ENCODE measurements at regions not wholly inside any gene's neighbourhood (a gene's known extent, or its start where the extent isn't known, plus 50 kb on each side); places are given as distances from the start of the nearest gene placed in this dataset.

DNA sequence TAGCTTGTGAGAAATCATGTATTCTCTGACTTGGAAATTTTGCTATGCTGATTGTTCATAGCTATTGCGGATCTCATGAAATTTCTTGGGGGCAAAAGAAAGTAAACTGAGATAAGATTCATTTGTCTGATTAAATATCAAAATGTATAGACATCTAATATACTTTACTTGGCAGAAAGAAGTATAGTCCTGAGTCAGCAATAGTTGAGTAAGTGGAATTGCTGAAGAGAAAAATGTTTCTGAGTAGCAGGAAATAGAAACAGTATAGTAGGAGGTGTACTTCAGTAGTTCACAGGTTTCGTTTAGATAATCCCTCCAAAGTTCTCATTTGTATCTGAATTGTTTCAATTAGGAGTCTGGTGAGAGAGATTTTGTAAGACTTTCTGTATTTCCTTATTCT, 705.9 kb downstream of the MCTP2 start:
- no CpG with 5 or more reads among the region's 2 CpGs for WGBS (ENCODE audit: extremely low coverage, insufficient coverage, insufficient read length)
- Histone ChIP-seq H2BK5ac (ENCODE audit: low read depth, low read length, poor library complexity) (no peak overlapping the region), H2AK5ac (ENCODE audit: low read length) (no peak overlapping the region), H3K36me3 (ENCODE audit: control insufficient read depth in 1 of 2, insufficient read depth in 2 of 2, low read length in 2 of 2) (peaks cover 0 to 2% of the 10 kb centered on the region in 2 experiments), H3K27me3 (ENCODE audit: insufficient read depth, low read length) (no peaks in the 10 kb centered on the region), H4K12ac (ENCODE audit: low read depth, low read length) (no peak overlapping the region), H2BK120ac (ENCODE audit: insufficient read depth, low read length, poor library complexity) (no peak overlapping the region), H3K79me2 (ENCODE audit: control insufficient read depth, insufficient read depth, low read length, poor library complexity) (no peaks in the 10 kb centered on the region), H3K18ac (ENCODE audit: low read length) (no peak overlapping the region), H4K8ac (ENCODE audit: low read depth, low read length) (no peak overlapping the region), H3K27ac (ENCODE audit: low read depth, low read length) (no peak overlapping the region), H3K14ac (ENCODE audit: low read length) (no peak overlapping the region), H2BK12ac (ENCODE audit: low read length) (no peak overlapping the region), H3K23ac (ENCODE audit: low read length) (no peak overlapping the region), H3K79me1 (ENCODE audit: low read length) (no peaks in the 10 kb centered on the region), H3K4me3 (ENCODE audit: low read depth, low read length) (no peak overlapping the region), H3K4ac (ENCODE audit: low read depth, low read length) (no peak overlapping the region), H3K9ac (ENCODE audit: low read length) (no peak overlapping the region), H3K4me1 (ENCODE audit: control insufficient read depth in 1 of 2, insufficient read depth in 2 of 2, low read length in 2 of 2) (no peaks in the 10 kb centered on the region), H4K91ac (ENCODE audit: low read depth, low read length) (no peak overlapping the region), H3K9me3 (ENCODE audit: insufficient read depth, low read depth, low read length) (peaks cover 4% of the 10 kb centered on the region), H3K4me2 (ENCODE audit: low read length) (no peak overlapping the region), H2AFZ (ENCODE audit: insufficient read depth, low read length, poor library complexity) (no peak overlapping the region)
- DNase-seq, result no peak

DNA sequence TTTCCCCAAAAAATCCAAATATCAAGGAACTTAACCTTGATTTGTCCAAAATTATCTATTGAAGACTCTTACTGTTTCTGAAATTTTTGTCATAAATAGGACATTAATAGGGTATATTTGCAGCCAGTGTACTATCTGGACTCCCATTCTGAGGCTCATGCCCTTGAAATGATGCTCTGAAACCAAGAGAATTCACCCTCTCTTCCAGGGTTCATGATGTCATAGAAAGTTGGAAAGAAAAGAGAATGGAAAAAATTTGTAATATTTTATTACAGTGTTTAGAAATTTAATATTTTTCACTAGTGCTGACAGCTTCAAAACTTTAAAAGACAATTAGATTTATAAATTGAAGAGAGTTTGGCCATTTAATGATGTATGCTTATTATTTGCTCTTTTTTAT, 712.5 kb downstream of the MCTP2 start:
- H3K9me3 ChIP-seq (ENCODE audit: insufficient read depth, low read depth, low read length), result no peaks in the 10 kb centered on the region
- no peak overlapping the region for H3K4me3 ChIP-seq (ENCODE audit: low read depth, low read length)
- H4K12ac ChIP-seq (ENCODE audit: low read depth, low read length), result no peak overlapping the region
- no peak overlapping the region for H3K4ac ChIP-seq (ENCODE audit: low read depth, low read length)
- no peak overlapping the region for H2BK12ac ChIP-seq (ENCODE audit: low read length)
- no peaks in the 10 kb centered on the region for H3K79me2 ChIP-seq (ENCODE audit: control insufficient read depth, insufficient read depth, low read length, poor library complexity)
- no peak overlapping the region for H4K91ac ChIP-seq (ENCODE audit: low read depth, low read length)
- no peak overlapping the region for H3K27ac ChIP-seq (ENCODE audit: low read depth, low read length)
- no peak overlapping the region for H3K9ac ChIP-seq (ENCODE audit: low read length)
- DNase-seq, result no peak
- no peaks in the 10 kb centered on the region for H3K79me1 ChIP-seq (ENCODE audit: low read length)
- no peak overlapping the region for H3K23ac ChIP-seq (ENCODE audit: low read length)
- H3K14ac ChIP-seq (ENCODE audit: low read length), result no peak overlapping the region
- H2AFZ ChIP-seq (ENCODE audit: insufficient read depth, low read length, poor library complexity), result no peak overlapping the region
- no peak overlapping the region for H2BK120ac ChIP-seq (ENCODE audit: insufficient read depth, low read length, poor library complexity)
- no peak overlapping the region for H3K18ac ChIP-seq (ENCODE audit: low read length)
- H3K36me3 ChIP-seq (ENCODE audit: control insufficient read depth in 1 of 2, insufficient read depth in 2 of 2, low read length in 2 of 2), result no peaks in the 10 kb centered on the region
- H3K4me1 ChIP-seq (ENCODE audit: control insufficient read depth in 1 of 2, insufficient read depth in 2 of 2, low read length in 2 of 2), result no peaks in the 10 kb centered on the region
- H3K4me2 ChIP-seq (ENCODE audit: low read length), result no peak overlapping the region
- no peak overlapping the region for H4K8ac ChIP-seq (ENCODE audit: low read depth, low read length)
- H2BK5ac ChIP-seq (ENCODE audit: low read depth, low read length, poor library complexity), result no peak overlapping the region
- no peaks in the 10 kb centered on the region for H3K27me3 ChIP-seq (ENCODE audit: insufficient read depth, low read length)
- no peak overlapping the region for H2AK5ac ChIP-seq (ENCODE audit: low read length)

DNA sequence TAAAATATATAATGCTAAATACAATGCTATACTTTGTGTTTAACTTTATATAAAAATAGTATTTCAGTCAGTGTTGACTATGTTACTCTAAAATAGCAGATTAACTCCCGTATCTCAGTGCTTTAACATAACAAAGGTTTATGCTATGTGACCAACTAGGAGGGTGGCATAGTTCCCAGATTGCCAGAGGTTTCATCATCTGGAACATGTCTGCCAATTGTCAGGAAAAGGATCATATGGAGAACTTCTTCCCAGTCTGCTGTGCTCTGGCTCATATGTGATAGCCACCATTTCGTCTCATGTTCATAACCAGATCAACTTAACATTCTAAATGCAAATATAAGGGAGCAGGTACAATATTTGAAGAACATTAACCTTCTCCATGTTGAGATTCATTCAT, 720.2 kb downstream of the MCTP2 start:
- Histone ChIP-seq H3K79me2 (ENCODE audit: control insufficient read depth, insufficient read depth, low read length, poor library complexity) (no peaks in the 10 kb centered on the region), H2BK12ac (ENCODE audit: low read length) (no peak overlapping the region), H3K9me3 (ENCODE audit: insufficient read depth, low read depth, low read length) (no peaks in the 10 kb centered on the region), H3K23ac (ENCODE audit: low read length) (no peak overlapping the region), H3K27ac (ENCODE audit: low read depth, low read length) (no peak overlapping the region), H3K4me2 (ENCODE audit: low read length) (no peak overlapping the region), H2BK5ac (ENCODE audit: low read depth, low read length, poor library complexity) (no peak overlapping the region), H4K91ac (ENCODE audit: low read depth, low read length) (no peak overlapping the region), H3K4ac (ENCODE audit: low read depth, low read length) (no peak overlapping the region), H4K8ac (ENCODE audit: low read depth, low read length) (no peak overlapping the region), H2AFZ (ENCODE audit: insufficient read depth, low read length, poor library complexity) (no peak overlapping the region), H3K36me3 (ENCODE audit: control insufficient read depth in 1 of 2, insufficient read depth in 2 of 2, low read length in 2 of 2) (no peaks in the 10 kb centered on the region), H3K27me3 (ENCODE audit: insufficient read depth, low read length) (no peaks in the 10 kb centered on the region), H3K18ac (ENCODE audit: low read length) (no peak overlapping the region), H2AK5ac (ENCODE audit: low read length) (no peak overlapping the region), H3K4me1 (ENCODE audit: control insufficient read depth in 1 of 2, insufficient read depth in 2 of 2, low read length in 2 of 2) (no peaks in the 10 kb centered on the region), H4K12ac (ENCODE audit: low read depth, low read length) (no peak overlapping the region), H3K4me3 (ENCODE audit: low read depth, low read length) (no peak overlapping the region), H2BK120ac (ENCODE audit: insufficient read depth, low read length, poor library complexity) (no peak overlapping the region), H3K9ac (ENCODE audit: low read length) (no peak overlapping the region), H3K79me1 (ENCODE audit: low read length) (no peaks in the 10 kb centered on the region), H3K14ac (ENCODE audit: low read length) (no peak overlapping the region)
- no peak for DNase-seq
- WGBS (ENCODE audit: extremely low coverage, insufficient coverage, insufficient read length), result no CpG with 5 or more reads among the region's 2 CpGs

DNA sequence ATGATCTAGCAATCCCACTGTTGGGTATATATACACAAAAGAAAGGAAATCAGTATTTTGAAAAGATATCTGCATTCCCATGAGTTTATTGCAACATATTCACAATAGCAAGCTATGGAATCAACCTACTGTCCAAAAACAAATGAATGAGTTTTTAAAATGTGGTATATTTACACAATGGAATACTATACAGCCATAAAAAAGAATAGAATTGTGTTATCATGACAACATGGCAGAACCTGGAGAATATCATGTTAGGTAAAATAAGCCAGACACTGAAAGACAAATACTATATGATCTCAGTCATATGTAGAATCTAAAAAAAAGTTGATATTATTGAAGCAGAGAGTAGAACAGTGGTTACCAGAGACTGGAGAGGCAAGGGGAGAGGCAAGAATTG, 732.6 kb downstream of the MCTP2 start:
- DNase-seq, result no peak
- H2AK5ac ChIP-seq (ENCODE audit: low read length), result no peak overlapping the region
- H3K23ac ChIP-seq (ENCODE audit: low read length), result no peak overlapping the region
- H4K91ac ChIP-seq (ENCODE audit: low read depth, low read length), result no peak overlapping the region
- no peak overlapping the region for H2BK12ac ChIP-seq (ENCODE audit: low read length)
- no peaks in the 10 kb centered on the region for H3K79me1 ChIP-seq (ENCODE audit: low read length)
- no peaks in the 10 kb centered on the region for H3K9me3 ChIP-seq (ENCODE audit: insufficient read depth, low read depth, low read length)
- H3K79me2 ChIP-seq (ENCODE audit: control insufficient read depth, insufficient read depth, low read length, poor library complexity), result no peaks in the 10 kb centered on the region
- H3K4me1 ChIP-seq (ENCODE audit: control insufficient read depth in 1 of 2, insufficient read depth in 2 of 2, low read length in 2 of 2), result no peaks in the 10 kb centered on the region
- H2AFZ ChIP-seq (ENCODE audit: insufficient read depth, low read length, poor library complexity), result no peak overlapping the region
- no peak overlapping the region for H4K8ac ChIP-seq (ENCODE audit: low read depth, low read length)
- no peak overlapping the region for H2BK5ac ChIP-seq (ENCODE audit: low read depth, low read length, poor library complexity)
- H2BK120ac ChIP-seq (ENCODE audit: insufficient read depth, low read length, poor library complexity), result no peak overlapping the region
- no peak overlapping the region for H3K14ac ChIP-seq (ENCODE audit: low read length)
- H4K12ac ChIP-seq (ENCODE audit: low read depth, low read length), result no peak overlapping the region
- H3K18ac ChIP-seq (ENCODE audit: low read length), result no peak overlapping the region
- no peak overlapping the region for H3K4ac ChIP-seq (ENCODE audit: low read depth, low read length)
- no peak overlapping the region for H3K9ac ChIP-seq (ENCODE audit: low read length)
- no peaks in the 10 kb centered on the region for H3K27me3 ChIP-seq (ENCODE audit: insufficient read depth, low read length)
- H3K36me3 ChIP-seq (ENCODE audit: control insufficient read depth in 1 of 2, insufficient read depth in 2 of 2, low read length in 2 of 2), result no peaks in the 10 kb centered on the region
- no peak overlapping the region for H3K27ac ChIP-seq (ENCODE audit: low read depth, low read length)
- H3K4me3 ChIP-seq (ENCODE audit: low read depth, low read length), result no peak overlapping the region
- no peak overlapping the region for H3K4me2 ChIP-seq (ENCODE audit: low read length)

DNA sequence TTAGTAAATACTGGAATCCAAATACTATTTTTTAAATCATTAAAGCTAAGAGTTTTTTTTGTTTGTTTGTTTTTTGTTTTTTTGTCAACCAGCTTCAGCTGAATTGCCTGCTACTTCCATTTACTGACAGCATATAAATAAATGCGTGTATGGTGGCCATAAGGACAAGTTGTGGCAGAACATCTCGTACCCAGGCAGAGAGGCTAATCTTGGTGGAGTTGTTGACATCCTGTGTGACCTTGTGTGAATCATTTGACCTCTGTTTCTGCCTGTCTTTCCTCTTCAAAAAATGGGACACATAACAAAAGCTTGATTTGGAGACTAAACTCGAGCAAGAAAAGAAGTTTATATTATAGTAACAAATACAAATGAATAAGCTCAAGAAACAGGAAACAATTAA, 734.2 kb downstream of the MCTP2 start:
- Histone ChIP-seq H2BK5ac (ENCODE audit: low read depth, low read length, poor library complexity) (no peak overlapping the region), H3K4me3 (ENCODE audit: low read depth, low read length) (no peak overlapping the region), H3K27me3 (ENCODE audit: insufficient read depth, low read length) (no peaks in the 10 kb centered on the region), H2AK5ac (ENCODE audit: low read length) (no peak overlapping the region), H2BK12ac (ENCODE audit: low read length) (no peak overlapping the region), H2AFZ (ENCODE audit: insufficient read depth, low read length, poor library complexity) (no peak overlapping the region), H3K14ac (ENCODE audit: low read length) (no peak overlapping the region), H3K79me1 (ENCODE audit: low read length) (no peaks in the 10 kb centered on the region), H3K4me2 (ENCODE audit: low read length) (no peak overlapping the region), H3K18ac (ENCODE audit: low read length) (no peak overlapping the region), H3K27ac (ENCODE audit: low read depth, low read length) (no peak overlapping the region), H3K9me3 (ENCODE audit: insufficient read depth, low read depth, low read length) (no peaks in the 10 kb centered on the region), H4K12ac (ENCODE audit: low read depth, low read length) (no peak overlapping the region), H3K23ac (ENCODE audit: low read length) (no peak overlapping the region), H3K9ac (ENCODE audit: low read length) (no peak overlapping the region), H3K4ac (ENCODE audit: low read depth, low read length) (no peak overlapping the region), H3K36me3 (ENCODE audit: control insufficient read depth in 1 of 2, insufficient read depth in 2 of 2, low read length in 2 of 2) (no peaks in the 10 kb centered on the region), H3K79me2 (ENCODE audit: control insufficient read depth, insufficient read depth, low read length, poor library complexity) (no peaks in the 10 kb centered on the region), H2BK120ac (ENCODE audit: insufficient read depth, low read length, poor library complexity) (no peak overlapping the region), H4K91ac (ENCODE audit: low read depth, low read length) (no peak overlapping the region), H4K8ac (ENCODE audit: low read depth, low read length) (no peak overlapping the region), H3K4me1 (ENCODE audit: control insufficient read depth in 1 of 2, insufficient read depth in 2 of 2, low read length in 2 of 2) (no peaks in the 10 kb centered on the region)
- no CpG with 5 or more reads among the region's 3 CpGs for WGBS (ENCODE audit: extremely low coverage, insufficient coverage, insufficient read length)
- DNase-seq, result no peak

Data from trophoblast cell (in vitro differentiated cells and primary cell).